SKM-1 treated with dmso at 0.1 percent for 144 hours (cell line): ENCODE measurements at regions not wholly inside any gene's neighbourhood (a gene's known extent, or its start where the extent isn't known, plus 50 kb on each side); places are given as distances from the start of the nearest gene placed in this dataset.

Experiments
- DNase-seq: peaks from one replicate; lab custom pipeline; 2025; ENCODE audit not compliant: unreplicated experiment; lab: John Stamatoyannopoulos, UW

DNA sequence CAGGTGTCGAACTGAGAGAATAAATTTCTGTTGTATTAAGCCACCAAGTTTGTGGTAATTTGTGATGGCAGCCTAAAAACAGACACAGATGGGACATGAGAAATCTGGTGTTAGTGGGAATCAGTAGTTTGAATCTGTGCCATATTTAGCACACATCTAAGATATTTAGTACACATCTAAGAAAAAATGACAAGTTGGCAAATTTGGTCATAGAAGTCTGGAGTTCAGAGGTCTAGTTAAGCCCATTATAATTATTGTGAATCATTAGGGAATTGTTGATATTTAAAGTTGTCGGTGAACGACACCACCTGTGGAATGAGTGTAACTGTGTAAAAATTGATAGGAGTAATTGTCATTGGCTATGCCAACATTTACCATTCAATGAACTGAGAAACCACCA is 1138.8 kb upstream of the TMEFF2 start:
- no peak for DNase-seq

GRCh38 chr2:193332941-193333340 is 1138.2 kb upstream of the TMEFF2 start:
- DNase-seq: no peak

- no peak for DNase-seq
Measured at GRCh38 chr2:193331676-193332075, 1136.9 kb upstream of the TMEFF2 start.

DNA sequence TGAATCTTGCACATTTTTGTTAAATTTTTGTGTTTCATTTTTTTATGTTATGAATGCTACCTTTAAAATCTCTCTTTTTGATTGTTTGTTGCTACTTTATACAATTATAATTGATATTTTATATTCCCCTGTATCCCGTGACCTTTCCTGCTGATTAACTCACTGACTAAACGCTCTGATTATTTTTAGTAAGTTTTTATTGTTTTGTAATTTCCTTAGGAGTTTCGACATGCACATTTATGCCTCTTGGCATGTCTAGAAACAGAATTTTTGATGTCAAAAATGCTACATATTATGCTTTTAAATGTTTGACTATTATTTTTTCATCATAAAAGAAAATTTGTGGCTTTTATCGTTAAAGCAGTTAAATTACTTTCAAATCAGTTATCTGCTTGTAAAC is 1131.6 kb upstream of the TMEFF2 start:
- DNase-seq: no peak

- DNase-seq: no peak
Measured at GRCh38 chr2:193315428-193316091, 1120.8 kb upstream of the TMEFF2 start.

DNA sequence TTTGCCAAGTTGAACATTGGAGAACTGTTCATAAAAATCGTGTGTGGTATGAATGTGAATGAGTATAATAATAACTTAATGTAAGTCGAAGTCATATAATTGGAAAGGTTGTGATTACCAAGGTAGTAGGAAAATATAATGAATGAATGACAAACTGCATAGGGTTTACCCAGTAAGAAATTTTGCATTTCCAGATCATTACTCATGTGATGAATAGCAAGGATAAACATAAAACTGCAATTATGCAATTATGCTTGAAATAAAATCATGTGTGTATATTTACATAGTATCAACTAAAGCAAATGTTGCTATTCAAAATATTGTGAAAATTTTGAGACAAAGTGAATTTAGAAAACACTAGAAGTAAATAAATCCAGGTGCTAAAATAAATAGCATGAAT is 1108.7 kb upstream of the TMEFF2 start:
- no peak for DNase-seq

GRCh38 chr2:193294371-193294770 is 1099.6 kb upstream of the TMEFF2 start:
- DNase-seq: no peak

DNA sequence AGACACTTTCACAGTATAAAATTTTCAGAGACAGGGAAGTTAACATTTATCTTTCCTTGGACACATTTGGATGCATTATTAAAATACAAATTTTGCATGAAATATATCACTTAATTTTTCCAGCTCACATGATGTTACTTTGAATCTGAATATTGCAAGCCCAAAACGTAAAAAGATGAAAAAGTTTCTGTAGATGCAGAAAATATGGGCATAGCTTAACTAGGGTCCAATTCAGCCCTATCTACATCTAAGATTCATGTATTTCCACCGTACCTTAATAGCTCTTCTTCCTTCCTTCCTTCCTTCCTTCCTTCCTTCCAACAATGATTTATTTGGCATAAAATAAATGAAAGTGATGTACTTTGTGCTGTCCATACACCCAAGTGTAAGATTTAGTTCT is 1084.6 kb upstream of the TMEFF2 start:
- DNase-seq: no peak

DNA sequence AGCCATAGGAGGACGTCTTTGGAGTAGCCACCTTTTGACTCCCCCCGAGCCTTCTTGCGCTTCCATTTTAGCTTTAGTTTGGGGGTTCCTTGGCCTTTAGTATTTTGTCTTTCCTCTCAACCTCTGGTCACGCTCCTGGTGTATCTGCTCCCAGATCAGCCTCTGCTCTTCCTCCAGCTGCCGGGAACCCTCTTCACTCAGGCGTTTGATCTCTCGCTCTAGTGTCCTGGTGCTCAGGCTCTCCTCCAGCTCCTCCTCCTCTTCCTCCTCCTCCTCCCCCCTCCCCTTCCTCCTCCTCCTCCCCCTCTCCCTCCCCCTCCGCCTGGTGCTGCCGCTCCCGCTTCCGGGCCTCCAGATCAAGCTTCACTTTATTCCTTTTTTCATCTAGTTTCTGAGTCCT is 1082.3 kb upstream of the TMEFF2 start:
- no peak for DNase-seq

GRCh38 chr2:193276560-193276959 is 1081.8 kb upstream of the TMEFF2 start:
- DNase-seq: no peak

DNA sequence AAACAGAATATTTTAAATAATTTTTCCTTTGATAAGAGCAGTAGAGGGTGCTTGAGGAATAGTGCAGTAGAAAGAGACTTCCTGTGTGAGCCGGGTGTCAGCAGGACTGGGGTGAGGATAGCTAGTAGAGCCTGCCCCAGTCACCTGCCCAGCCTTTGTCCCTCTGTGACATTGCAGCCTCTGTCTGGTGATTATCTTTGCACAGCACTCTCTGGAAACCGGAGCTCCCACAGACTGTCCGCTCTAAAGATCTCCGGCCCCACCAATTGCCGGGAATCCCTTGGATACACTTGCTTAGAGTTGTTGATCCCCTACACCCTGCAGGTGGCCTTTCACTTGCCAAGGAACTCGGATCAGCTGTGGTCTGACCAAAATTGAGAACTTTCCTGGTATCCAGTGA is 1081.3 kb upstream of the TMEFF2 start:
- no peak for DNase-seq

DNA sequence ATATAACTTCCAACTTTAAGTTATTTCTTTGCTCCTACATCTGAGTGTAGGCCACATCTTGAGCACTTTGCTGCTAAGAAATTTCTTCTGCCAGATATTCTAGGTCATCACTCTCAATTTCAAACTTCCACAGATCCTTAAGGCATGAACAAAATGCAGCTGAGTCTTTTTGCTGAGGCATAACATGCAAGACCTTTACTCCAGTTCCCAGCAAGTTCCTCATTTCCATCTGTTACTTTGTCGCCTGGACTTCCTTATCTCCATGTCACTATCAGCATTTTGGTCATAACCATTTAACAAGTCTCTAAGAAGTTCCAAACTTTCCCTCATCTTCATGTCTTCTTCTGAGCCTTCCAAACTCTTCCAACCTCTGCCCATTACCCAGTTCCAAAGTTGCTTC is 1077.3 kb upstream of the TMEFF2 start:
- DNase-seq: peak; percentile 68

DNA sequence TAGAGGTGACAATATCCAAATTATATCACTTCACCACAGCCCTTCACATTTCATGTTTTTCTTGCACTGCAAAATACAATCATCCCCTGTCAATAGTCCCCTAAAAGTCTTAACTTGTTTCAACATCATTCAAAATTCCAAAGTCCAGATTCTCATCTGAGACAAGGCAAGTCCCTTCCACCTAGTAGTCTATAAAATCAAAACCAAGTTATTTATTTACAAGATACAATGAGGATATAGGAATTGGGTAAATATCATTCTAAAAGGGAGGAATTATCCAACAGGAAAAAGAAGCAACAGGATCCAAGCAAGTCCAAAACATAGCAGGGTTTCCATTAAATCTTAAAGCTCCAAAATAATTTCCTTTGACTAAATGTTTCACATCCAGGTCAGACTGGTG is 1076.1 kb upstream of the TMEFF2 start:
- DNase-seq: no peak

DNA sequence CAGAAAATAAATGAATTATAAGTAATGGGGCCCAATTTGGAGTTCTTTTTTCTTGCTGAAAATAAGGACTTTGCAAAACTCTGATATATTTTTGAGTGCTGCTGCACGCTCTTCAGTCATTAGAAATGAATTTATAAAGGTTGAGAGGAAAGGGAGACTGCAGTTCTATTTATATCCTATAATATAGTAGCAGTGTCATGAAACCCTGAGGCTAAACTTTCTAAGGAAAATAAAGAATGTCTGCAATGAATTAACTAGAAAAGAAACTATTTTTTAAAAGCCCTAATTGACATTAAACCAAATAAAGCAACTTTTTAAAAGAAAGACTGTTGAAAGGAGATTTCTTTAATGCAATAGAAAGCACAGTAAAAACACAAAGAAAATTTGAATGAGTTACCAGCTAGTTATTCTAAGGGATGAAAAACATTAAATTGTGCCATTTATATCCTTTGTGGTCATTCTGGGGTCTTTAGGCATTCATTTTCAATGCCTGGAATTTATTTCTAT is 1072.8 kb upstream of the TMEFF2 start:
- no peak for DNase-seq

DNA sequence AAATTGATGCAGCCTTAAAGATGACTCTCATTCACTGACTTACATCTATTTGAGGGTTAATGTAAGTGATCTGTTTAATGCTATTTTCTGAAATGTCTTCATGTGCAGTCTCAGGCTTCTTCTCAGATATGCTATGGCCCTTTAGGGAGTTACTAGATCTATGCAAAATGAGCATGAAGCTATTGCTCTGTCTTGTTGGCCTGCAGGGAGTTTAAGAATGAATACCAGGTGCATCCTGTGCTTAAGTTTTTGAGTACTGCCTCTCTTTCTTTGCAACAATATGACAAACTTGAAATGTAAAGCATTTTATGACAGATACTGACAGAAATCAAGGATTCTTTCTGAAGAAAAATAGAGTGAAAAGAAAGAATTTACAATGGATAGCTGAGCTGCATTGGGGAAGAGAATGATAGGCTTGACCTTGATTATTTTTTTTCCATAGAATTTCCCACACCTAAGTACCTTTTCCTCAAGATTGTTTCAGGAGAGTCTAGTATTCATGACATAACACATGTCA is 1058.3 kb upstream of the TMEFF2 start:
- no peak for DNase-seq

GRCh38 chr2:193251909-193252308 is 1057.2 kb upstream of the TMEFF2 start:
- no peak for DNase-seq

GRCh38 chr2:193250389-193250788 is 1055.7 kb upstream of the TMEFF2 start:
- DNase-seq: no peak

DNA sequence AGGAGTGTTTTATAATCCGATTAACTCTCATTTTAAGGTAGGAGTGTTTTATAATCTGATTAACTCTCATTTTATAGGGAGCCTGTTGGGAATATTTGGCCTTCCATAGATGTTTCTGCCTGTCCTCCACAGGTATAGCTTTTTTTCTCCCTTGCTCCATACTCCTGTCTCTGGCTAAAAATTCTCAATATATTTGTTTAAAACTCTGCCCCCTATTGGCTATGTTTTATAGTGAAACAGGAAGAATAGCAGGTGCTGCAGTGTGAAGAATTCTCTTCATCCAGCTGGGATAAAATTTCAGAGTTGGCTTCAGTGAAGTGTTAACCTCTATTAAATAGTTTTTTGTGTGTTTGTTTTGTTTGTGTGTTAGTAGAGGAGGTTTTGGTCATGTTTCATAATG is 1046.0 kb upstream of the TMEFF2 start:
- DNase-seq: peak; percentile 24

DNA sequence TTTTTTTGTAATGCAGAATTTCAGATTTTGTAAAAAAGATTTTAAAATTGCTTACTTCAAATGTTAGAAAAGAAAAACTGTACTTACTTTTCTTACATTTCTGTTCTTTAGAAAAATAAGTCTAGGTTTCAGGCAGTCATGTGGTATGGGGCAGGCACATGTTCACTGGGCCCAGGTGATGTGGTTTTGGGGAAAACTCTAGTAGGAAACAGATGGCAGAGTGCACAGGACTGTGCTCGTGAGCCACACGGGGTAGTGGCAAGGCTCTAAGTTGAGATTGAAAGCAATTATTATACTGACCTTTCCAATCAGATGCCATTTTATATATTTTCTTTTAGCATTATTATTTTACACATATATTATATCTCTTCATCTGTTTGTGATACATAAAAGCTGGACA is 1036.9 kb upstream of the TMEFF2 start:
- DNase-seq: no peak

DNA sequence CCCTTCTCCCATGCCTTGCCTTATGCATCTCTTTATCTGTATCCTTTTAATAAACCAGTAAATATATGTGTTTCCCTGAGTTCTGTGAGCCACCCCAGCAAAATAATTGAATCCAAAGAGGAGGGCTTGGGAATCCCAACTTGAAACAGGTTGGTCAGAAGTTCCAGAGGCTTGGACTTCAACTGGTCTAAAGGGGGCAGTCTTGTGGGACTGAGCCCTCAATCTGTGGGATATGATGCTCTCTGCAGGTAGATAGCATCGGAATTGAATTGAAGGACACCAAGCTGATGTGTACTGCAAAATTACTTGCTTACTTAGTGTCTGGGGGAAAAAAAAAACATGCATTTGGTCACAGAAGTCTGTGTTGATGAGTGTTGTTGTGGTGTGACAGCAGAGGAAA is 1033.5 kb upstream of the TMEFF2 start:
- DNase-seq: no peak

DNA sequence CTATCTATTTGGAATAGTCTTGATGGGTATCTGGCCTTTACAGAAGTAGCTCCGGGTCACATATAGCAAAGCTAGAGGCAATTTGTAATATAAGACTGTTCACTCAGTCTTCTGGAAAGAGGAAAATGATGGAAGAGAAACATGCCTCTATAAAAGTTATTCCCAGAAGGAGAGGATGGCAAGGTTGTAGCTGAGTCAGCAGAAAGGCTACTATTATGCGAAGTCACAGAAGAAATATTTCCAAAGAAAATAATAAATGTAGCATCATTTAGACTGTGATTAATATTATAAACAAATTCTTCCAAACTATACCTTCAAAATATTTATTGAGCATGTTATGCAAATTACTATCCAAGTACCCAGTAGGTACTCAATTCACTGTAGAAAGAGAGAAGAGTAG is 1027.7 kb upstream of the TMEFF2 start:
- DNase-seq: no peak

DNA sequence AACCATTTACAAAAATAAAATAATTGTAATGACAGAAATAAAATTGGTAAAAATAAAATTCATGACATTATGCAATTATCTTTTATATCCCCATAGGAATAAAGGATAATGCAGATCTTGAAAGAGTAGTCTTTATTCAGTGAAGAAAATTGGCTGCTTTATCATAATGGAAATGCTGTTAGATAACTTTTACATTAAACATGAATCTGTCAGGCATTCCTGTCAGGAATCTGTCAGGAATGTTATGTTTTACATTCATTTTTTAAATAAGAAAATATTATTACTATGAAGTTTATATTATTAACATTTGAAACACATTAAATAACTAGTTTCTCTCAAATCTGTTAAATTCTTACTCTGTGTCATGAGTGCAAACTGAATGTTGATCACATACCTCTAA is 1024.7 kb upstream of the TMEFF2 start:
- no peak for DNase-seq

- no peak for DNase-seq
Measured at GRCh38 chr2:193201583-193201982, 1006.9 kb upstream of the TMEFF2 start.
